ENCODE measurements at regions not wholly inside any gene's neighbourhood (a gene's known extent, or its start where the extent isn't known, plus 50 kb on each side); places are given as distances from the start of the nearest gene placed in this dataset.

DNA sequence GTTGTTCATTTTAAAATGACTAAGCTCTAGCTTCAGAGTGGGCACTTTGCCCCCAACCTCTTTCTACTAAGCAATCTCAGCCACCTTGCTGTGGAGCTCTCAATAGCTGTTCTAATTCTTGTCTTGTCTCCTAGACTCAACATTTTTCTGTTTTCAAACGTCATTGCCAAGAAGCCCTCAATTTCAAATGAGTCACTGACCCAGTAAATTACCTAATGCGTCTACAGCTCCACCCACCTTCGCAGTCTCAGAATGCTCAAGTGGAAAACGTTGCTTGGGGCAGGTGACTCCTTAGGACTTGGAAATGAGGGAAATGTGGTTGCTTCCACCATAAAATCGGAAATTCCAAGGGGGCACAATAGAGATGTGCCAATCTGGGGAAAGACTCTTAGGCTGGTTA, 59.0 kb downstream of the ING2 start:
- Mint-ChIP-seq H3K4me3 (no peak overlapping the region), H3K36me3 (ENCODE audit: low read depth) (no peaks in the 10 kb centered on the region), H3K9me3 (no peaks in the 10 kb centered on the region), H3K4me1 (peaks cover 6% of the 10 kb centered on the region), H3K27me3 (peaks cover 8% of the 10 kb centered on the region), H3K27ac (no peak overlapping the region)
- DNase-seq: no peak
- ChIA-PET POLR2A (no interaction called here), CTCF (no interaction called here)

- DNase-seq: no peak
- CTCF ChIA-PET: interaction anchor here (0.6 kb wide), 1 partner anchor 111 kb away, joined by 3 read pairs; no protein-coding TSS in a partner anchor
Measured at GRCh38 chr4:183571350-183571941, 66.6 kb downstream of the ING2 start.

DNA sequence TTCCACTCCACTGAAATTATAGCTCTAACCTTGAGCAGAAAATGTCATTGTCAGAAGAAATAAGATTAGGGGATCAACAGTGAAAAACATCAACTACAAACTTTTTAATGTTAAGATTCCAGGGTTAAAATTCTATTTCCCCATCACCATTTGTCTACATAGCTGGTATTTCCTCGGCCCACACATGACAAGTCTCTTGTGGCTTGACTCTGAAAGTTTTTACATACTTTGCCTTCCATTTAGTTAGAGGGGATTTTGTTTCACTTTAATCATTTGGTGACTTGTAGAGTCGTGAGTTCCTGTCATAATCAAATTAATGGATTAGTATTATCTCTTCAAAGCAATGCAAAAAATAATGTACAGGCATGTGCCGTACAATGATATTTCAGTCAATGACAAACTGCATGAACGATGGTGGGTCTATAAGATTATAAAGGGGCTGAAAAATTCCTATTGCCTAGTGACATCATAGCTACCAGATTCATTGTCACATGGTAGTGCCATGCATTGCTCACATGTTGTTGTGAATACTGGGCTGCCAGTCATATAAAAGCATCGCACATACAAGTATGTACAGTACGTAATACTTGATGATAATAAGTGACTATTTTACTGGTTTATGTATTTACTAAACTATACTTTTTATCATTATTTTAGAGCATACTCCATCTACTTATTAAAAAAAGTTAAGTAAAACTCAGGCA, 72.0 kb downstream of the ING2 start:
- Mint-ChIP-seq H3K27me3 (no peaks in the 10 kb centered on the region), H3K36me3 (ENCODE audit: low read depth) (no peaks in the 10 kb centered on the region), H3K27ac (no peak overlapping the region), H3K4me3 (no peak overlapping the region), H3K9me3 (peaks cover 6% of the 10 kb centered on the region), H3K4me1 (no peaks in the 10 kb centered on the region)
- ChIA-PET POLR2A (no interaction called here), CTCF (interaction anchor here (1.5 kb wide), 1 partner anchor 13 kb away, joined by 4 read pairs; no protein-coding TSS in a partner anchor)
- no peak for DNase-seq

More at GRCh38 chr4:183571350-183571941, 66.6 kb downstream of the ING2 start:
- peaks cover 5% of the 10 kb centered on the region for H3K27me3 Mint-ChIP-seq
- H3K4me3 Mint-ChIP-seq: no peak overlapping the region
- no peaks in the 10 kb centered on the region for H3K36me3 Mint-ChIP-seq (ENCODE audit: low read depth)
- H3K27ac Mint-ChIP-seq: no peak overlapping the region
- H3K4me1 Mint-ChIP-seq: no peaks in the 10 kb centered on the region
- POLR2A ChIA-PET: no interaction called here
- no peaks in the 10 kb centered on the region for H3K9me3 Mint-ChIP-seq

GRCh38 chr4:183580370-183580769, 75.5 kb downstream of the ING2 start:
- no peaks in the 10 kb centered on the region for H3K36me3 Mint-ChIP-seq (ENCODE audit: low read depth)
- CTCF ChIA-PET: no interaction called here
- peaks cover 6% of the 10 kb centered on the region for H3K9me3 Mint-ChIP-seq
- no peaks in the 10 kb centered on the region for H3K4me1 Mint-ChIP-seq
- no peaks in the 10 kb centered on the region for H3K27me3 Mint-ChIP-seq
- no peak overlapping the region for H3K27ac Mint-ChIP-seq
- POLR2A ChIA-PET: no interaction called here
- H3K4me3 Mint-ChIP-seq: no peak overlapping the region
- no peak for DNase-seq

DNA sequence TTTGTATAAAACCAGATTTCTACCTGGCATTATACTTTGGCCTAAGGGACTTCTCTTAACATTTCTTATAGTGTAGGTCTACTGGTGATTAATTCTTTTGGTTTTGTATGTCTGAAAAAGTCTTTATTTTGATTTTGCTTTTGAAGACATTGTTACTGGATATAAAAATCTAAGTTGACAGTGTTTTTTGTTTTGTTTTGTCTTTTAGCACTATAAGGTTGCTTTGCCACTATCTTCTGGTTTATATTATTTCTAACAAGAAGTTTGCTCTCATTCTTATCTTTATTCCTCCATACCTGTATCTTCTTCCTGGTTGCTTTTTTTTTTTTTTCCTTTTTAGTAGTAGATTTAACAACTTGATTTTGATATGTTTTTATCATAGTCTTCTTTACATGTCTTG, 76.0 kb downstream of the ING2 start:
- CTCF ChIA-PET: no interaction called here
- Mint-ChIP-seq H3K4me3 (no peak overlapping the region), H3K36me3 (ENCODE audit: low read depth) (no peaks in the 10 kb centered on the region), H3K27me3 (no peaks in the 10 kb centered on the region), H3K9me3 (peaks cover 6% of the 10 kb centered on the region), H3K4me1 (no peaks in the 10 kb centered on the region), H3K27ac (no peak overlapping the region)
- POLR2A ChIA-PET: no interaction called here
- DNase-seq: no peak

GRCh38 chr4:183586824-183587223, 72.2 kb downstream of the RWDD4 start:
- Mint-ChIP-seq H3K9me3 (no peaks in the 10 kb centered on the region), H3K27ac (no peak overlapping the region), H3K4me3 (no peak overlapping the region), H3K36me3 (ENCODE audit: low read depth) (no peaks in the 10 kb centered on the region), H3K27me3 (peaks cover 7% of the 10 kb centered on the region), H3K4me1 (no peaks in the 10 kb centered on the region)
- POLR2A ChIA-PET: no interaction called here
- DNase-seq: no peak
- CTCF ChIA-PET: no interaction called here

DNA sequence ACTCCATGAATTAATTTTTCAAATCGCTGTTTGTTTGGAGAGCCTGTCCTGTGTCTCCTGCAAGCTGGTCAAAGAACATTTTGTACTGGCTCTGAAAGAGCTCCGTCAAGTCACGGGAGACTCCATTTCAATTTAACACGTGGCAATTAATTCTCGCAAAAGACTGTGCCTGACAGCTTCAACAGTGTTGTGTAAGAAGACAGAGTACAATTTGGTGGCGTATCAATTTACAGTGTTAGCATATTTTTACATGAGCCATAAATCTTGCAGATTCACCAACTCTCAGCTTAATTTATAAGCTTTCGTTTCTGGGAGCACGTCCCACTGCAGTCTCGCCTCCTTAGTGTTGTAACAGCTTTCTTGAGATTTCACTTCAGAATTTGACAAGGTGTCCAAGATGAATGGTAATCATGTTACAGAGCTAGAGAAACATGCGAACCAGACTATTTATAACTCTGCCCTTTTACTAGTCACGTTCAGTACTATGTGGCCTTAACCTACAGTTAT, 70.8 kb downstream of the RWDD4 start:
- DNase-seq: no peak
- Mint-ChIP-seq H3K4me1 (no peaks in the 10 kb centered on the region), H3K9me3 (no peaks in the 10 kb centered on the region), H3K27ac (no peak overlapping the region), H3K27me3 (peaks cover 7% of the 10 kb centered on the region), H3K36me3 (ENCODE audit: low read depth) (no peaks in the 10 kb centered on the region), H3K4me3 (no peak overlapping the region)
- ChIA-PET POLR2A (no interaction called here), CTCF (no interaction called here)

GRCh38 chr4:183588691-183589090, 70.3 kb downstream of the RWDD4 start:
- ChIA-PET POLR2A (no interaction called here), CTCF (no interaction called here)
- Mint-ChIP-seq H3K27me3 (peaks cover 7% of the 10 kb centered on the region), H3K4me1 (no peaks in the 10 kb centered on the region), H3K27ac (no peak overlapping the region), H3K4me3 (no peak overlapping the region), H3K36me3 (ENCODE audit: low read depth) (no peaks in the 10 kb centered on the region), H3K9me3 (no peaks in the 10 kb centered on the region)
- DNase-seq: no peak

DNA sequence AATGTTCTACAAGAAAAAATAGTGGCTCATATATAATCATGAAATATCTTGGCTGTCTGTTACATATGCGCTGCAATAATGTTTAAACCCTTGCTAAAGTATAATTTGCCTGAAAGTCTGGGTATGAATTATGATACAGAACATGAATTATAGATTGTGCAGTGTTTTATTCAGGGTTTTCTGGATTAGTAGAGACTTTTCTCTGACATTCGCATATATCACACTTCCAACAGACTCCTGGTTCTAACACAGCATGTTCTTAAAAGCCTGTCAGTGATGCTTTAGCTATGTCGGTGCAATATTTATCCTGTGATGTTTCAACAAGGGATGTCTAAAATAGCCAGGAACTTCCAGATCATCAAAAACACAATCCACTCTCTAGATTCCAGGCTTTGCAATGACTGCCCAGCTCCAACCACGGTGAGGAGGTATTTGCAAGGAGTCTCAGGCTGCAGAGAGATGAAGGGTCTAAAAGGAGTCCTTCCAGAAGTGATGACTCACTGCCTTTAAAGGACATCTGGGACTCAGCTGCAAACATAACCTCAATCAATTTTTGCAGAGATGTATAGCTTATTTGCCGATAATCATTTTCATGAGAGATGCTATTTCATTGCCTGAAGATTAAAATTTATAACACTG, 69.4 kb downstream of the RWDD4 start:
- Mint-ChIP-seq H3K27ac (no peak overlapping the region), H3K9me3 (no peaks in the 10 kb centered on the region)
- POLR2A ChIA-PET: no interaction called here

More for the DNA sequence above, 69.4 kb downstream of the RWDD4 start:
- Mint-ChIP-seq H3K4me3 (no peak overlapping the region), H3K4me1 (no peaks in the 10 kb centered on the region), H3K36me3 (ENCODE audit: low read depth) (no peaks in the 10 kb centered on the region), H3K27me3 (peaks cover 7% of the 10 kb centered on the region)
- CTCF ChIA-PET: interaction anchor here (1.6 kb wide), 1 partner anchor 12 kb away, joined by 4 read pairs; no protein-coding TSS in a partner anchor
- DNase-seq: no peak
